Cardiac muscle cell (in vitro differentiated cells and primary cell): ENCODE measurements at regions not wholly inside any gene's neighbourhood (a gene's known extent, or its start where the extent isn't known, plus 50 kb on each side); places are given as distances from the start of the nearest gene placed in this dataset.

Experiments used
- DNase-seq, 2 donors: peaks; one replicate each; pipeline versions ENCODE4 v3.0.0 to v3.0.0-alpha.2; 2010 to 2017; ENCODE audit warnings: low read depth in 1 of 2, low spot score in 1 of 2
- H3K27ac ChIP-seq: fragments of 200-600 bp; sonication (generic); 2 replicates; pipeline ENCODE4 v1.5.1; 2016
- H3K27me3 ChIP-seq: fragments of 200-600 bp; sonication (generic); 2 replicates; pipeline ENCODE4 v1.6.0; 2016; ENCODE audit warnings: control low read depth
- H3K36me3 ChIP-seq: fragments of 200-600 bp; sonication (generic); 2 replicates; pipeline ENCODE4 v1.5.1; 2016; ENCODE audit warnings: control low read depth
- H3K4me1 ChIP-seq: fragments of 200-600 bp; sonication (generic); 2 replicates; pipeline ENCODE4 v1.8.1; 2017; ENCODE audit warnings: low read depth, mild to moderate bottlenecking, mixed run types
- H3K4me3 ChIP-seq: fragments of 200-600 bp; sonication (generic); 2 replicates; pipeline ENCODE4 v1.5.1; 2016; ENCODE audit warnings: mild to moderate bottlenecking
- H3K9me3 ChIP-seq: fragments of 200-600 bp; sonication (generic); 2 replicates; pipeline ENCODE4 v1.5.1; 2017; ENCODE audit warnings: low read depth, mild to moderate bottlenecking, control low read depth
- CTCF ChIP-seq: IDR thresholded peaks from 2 replicates; pipeline ENCODE4 v1.5.1; 2012; ENCODE audit warnings: low read depth, mild to moderate bottlenecking, low read length

- Histone ChIP-seq H3K4me1 (no peaks in the 10 kb centered on the region), H3K27me3 (no peaks in the 10 kb centered on the region), H3K27ac (no peak overlapping the region), H3K36me3 (no peaks in the 10 kb centered on the region), H3K9me3 (no peaks in the 10 kb centered on the region), H3K4me3 (no peak overlapping the region)
- no peak for DNase-seq
- no peak for TF ChIP-seq CTCF
These were observed 115.1 kb downstream of the FGF9 start for GRCh38 chr13:21785990-21786389.

- H3K4me1 ChIP-seq: no peaks in the 10 kb centered on the region
- no peak for TF ChIP-seq CTCF
- no peak overlapping the region for H3K4me3 ChIP-seq
- no peaks in the 10 kb centered on the region for H3K36me3 ChIP-seq
- no peak overlapping the region for H3K27ac ChIP-seq
- no peaks in the 10 kb centered on the region for H3K9me3 ChIP-seq
- no peak for DNase-seq
- no peaks in the 10 kb centered on the region for H3K27me3 ChIP-seq
These were observed 125.2 kb downstream of the FGF9 start for GRCh38 chr13:21796066-21796465.

- no peak for TF ChIP-seq CTCF
- no peaks in the 10 kb centered on the region for H3K9me3 ChIP-seq
- no peaks in the 10 kb centered on the region for H3K36me3 ChIP-seq
- H3K4me3 ChIP-seq: no peak overlapping the region
- no peaks in the 10 kb centered on the region for H3K4me1 ChIP-seq
- H3K27me3 ChIP-seq: no peaks in the 10 kb centered on the region
- DNase-seq: no peak
- no peak overlapping the region for H3K27ac ChIP-seq
These were observed 126.1 kb downstream of the FGF9 start for GRCh38 chr13:21796775-21797514.

- TF ChIP-seq CTCF: no peak
- Histone ChIP-seq H3K36me3 (no peaks in the 10 kb centered on the region), H3K27me3 (no peaks in the 10 kb centered on the region), H3K9me3 (no peaks in the 10 kb centered on the region), H3K4me3 (no peak overlapping the region), H3K4me1 (no peaks in the 10 kb centered on the region), H3K27ac (no peak overlapping the region)
- DNase-seq: no peak
These were observed 126.9 kb downstream of the FGF9 start for GRCh38 chr13:21797736-21798135.

- Histone ChIP-seq H3K9me3 (no peaks in the 10 kb centered on the region), H3K27me3 (no peaks in the 10 kb centered on the region), H3K27ac (no peak overlapping the region), H3K4me3 (no peak overlapping the region), H3K36me3 (no peaks in the 10 kb centered on the region), H3K4me1 (no peaks in the 10 kb centered on the region)
- DNase-seq: no peak
- no peak for TF ChIP-seq CTCF
These were observed 127.3 kb downstream of the FGF9 start for GRCh38 chr13:21798181-21798580.
